HL-60 (cell line): ENCODE measurements at regions not wholly inside any gene's neighbourhood (a gene's known extent, or its start where the extent isn't known, plus 50 kb on each side); places are given as distances from the start of the nearest gene placed in this dataset.

Experiments
- GABPA ChIP-seq: IDR thresholded peaks from 2 replicates; pipeline ENCODE4 v1.6.1; 2012; ENCODE audit warnings: low read depth
- TF ChIP-seq, protein P1 (sequence below): IDR thresholded peaks from one replicate; pipeline ENCODE4 v1.5.1; 2011; ENCODE audit warnings: low read length, control low read depth, inconsistent platforms; ENCODE audit not compliant: insufficient read depth

DNA sequence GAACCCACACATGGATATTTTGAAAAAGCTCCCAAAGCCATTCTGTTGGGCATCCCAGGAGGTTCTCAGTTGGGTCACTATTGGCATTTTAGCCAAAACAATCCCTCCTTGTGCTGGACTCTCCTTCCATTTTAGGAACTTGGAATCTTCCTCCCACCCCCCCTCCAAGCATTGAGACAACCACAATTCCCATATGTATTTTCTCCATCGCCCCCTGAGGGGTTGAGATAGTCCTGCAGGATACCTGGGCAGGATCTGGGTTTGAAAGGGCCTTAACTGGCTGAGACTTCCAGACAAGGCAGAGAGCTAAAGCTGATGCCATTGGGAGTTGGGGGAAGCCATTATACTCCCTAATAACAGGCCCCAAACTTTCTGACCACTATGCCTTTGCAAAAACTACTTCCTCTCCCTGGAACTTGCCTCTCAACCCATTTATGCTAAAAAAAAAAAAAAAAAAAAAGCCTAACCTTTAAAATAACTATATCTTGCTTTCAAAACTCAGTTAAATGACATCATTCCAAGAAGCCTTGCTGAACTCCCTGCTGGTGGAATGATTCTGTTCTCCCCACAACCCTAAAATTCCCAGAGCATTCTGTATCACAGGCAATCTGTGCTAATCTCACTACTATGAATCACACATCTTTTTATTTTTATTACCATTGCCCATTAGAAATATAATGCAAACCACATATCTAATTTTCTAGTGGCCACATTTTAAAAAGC, 77.5 kb upstream of the PDE1C start:
- TF ChIP-seq, protein P1, sequence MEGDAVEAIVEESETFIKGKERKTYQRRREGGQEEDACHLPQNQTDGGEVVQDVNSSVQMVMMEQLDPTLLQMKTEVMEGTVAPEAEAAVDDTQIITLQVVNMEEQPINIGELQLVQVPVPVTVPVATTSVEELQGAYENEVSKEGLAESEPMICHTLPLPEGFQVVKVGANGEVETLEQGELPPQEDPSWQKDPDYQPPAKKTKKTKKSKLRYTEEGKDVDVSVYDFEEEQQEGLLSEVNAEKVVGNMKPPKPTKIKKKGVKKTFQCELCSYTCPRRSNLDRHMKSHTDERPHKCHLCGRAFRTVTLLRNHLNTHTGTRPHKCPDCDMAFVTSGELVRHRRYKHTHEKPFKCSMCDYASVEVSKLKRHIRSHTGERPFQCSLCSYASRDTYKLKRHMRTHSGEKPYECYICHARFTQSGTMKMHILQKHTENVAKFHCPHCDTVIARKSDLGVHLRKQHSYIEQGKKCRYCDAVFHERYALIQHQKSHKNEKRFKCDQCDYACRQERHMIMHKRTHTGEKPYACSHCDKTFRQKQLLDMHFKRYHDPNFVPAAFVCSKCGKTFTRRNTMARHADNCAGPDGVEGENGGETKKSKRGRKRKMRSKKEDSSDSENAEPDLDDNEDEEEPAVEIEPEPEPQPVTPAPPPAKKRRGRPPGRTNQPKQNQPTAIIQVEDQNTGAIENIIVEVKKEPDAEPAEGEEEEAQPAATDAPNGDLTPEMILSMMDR, result no peak
- no peak for TF ChIP-seq GABPA
